CD4-positive, alpha-beta T cell treated with Interleukin-15 for 1 hour (primary cell): ENCODE measurements at regions not wholly inside any gene's neighbourhood (a gene's known extent, or its start where the extent isn't known, plus 50 kb on each side); places are given as distances from the start of the nearest gene placed in this dataset.
A peak's percentile ranks its signal among the peaks of the same experiment; 100 is the strongest.

Experiments
- DNase-seq: peaks from one replicate; pipeline ENCODE4 v3.0.0-alpha.2; 2020

GRCh38 chr3:10585945-10586344 lies 80.6 kb upstream of the ATP2B2 start:
- no peak for DNase-seq

GRCh38 chr3:10594915-10595314 lies 89.5 kb upstream of the ATP2B2 start:
- DNase-seq = peak; percentile 23

- DNase-seq = no peak
Observed at GRCh38 chr3:10596746-10597448, 91.5 kb upstream of the ATP2B2 start.

GRCh38 chr3:10597733-10598132 lies 92.3 kb upstream of the ATP2B2 start:
- DNase-seq = no peak

GRCh38 chr3:10599017-10599416 lies 93.6 kb upstream of the ATP2B2 start:
- no peak for DNase-seq

GRCh38 chr3:10599444-10599843 lies 94.1 kb upstream of the ATP2B2 start:
- DNase-seq = no peak

GRCh38 chr3:10600296-10600714 lies 94.9 kb upstream of the ATP2B2 start:
- no peak for DNase-seq

- DNase-seq = no peak
Observed at GRCh38 chr3:10600726-10601125, 95.3 kb upstream of the ATP2B2 start.

- no peak for DNase-seq
Observed at GRCh38 chr3:10601151-10601856, 95.9 kb upstream of the ATP2B2 start.

- DNase-seq = no peak
Observed at GRCh38 chr3:10601857-10602230, 96.5 kb upstream of the ATP2B2 start.

GRCh38 chr3:10602271-10602670 lies 96.9 kb upstream of the ATP2B2 start:
- DNase-seq = no peak

- DNase-seq = peak; percentile 65
Observed at GRCh38 chr3:10602769-10603768, 97.7 kb upstream of the ATP2B2 start.

- no peak for DNase-seq
Observed at GRCh38 chr3:10609134-10609533, 103.7 kb upstream of the ATP2B2 start.

GRCh38 chr3:10614168-10614567 lies 108.8 kb upstream of the ATP2B2 start:
- DNase-seq = no peak

GRCh38 chr3:10615715-10616114 lies 110.3 kb upstream of the ATP2B2 start:
- no peak for DNase-seq

- no peak for DNase-seq
Observed at GRCh38 chr3:10616321-10616720, 110.9 kb upstream of the ATP2B2 start.

GRCh38 chr3:10619989-10620832 lies 114.8 kb upstream of the ATP2B2 start:
- no peak for DNase-seq

GRCh38 chr3:10620833-10621082 lies 115.4 kb upstream of the ATP2B2 start:
- DNase-seq = no peak

- no peak for DNase-seq
Observed at GRCh38 chr3:10623578-10624275, 118.3 kb upstream of the ATP2B2 start.

- no peak for DNase-seq
Observed at GRCh38 chr3:10625323-10625722, 119.9 kb upstream of the ATP2B2 start.

GRCh38 chr3:10627884-10628572 lies 122.6 kb upstream of the ATP2B2 start:
- DNase-seq = no peak
